MM.1S (cell line): ENCODE measurements at regions not wholly inside any gene's neighbourhood (a gene's known extent, or its start where the extent isn't known, plus 50 kb on each side); places are given as distances from the start of the nearest gene placed in this dataset.

Source experiments
- EZH2 ChIP-seq: fragments of 300-600 bp; sonication (generic); optimal IDR thresholded peaks from 2 replicates; pipeline ENCODE3; 2017; ENCODE audit warnings: low read depth, mild to moderate bottlenecking, antibody characterized with exemption, low read length, mixed read lengths
- EZH2phosphoT487 ChIP-seq: fragments of 300-600 bp; sonication (generic); IDR thresholded peaks from 2 replicates; pipeline ENCODE4 v1.6.1; 2018; ENCODE audit warnings: antibody characterized with exemption, low read length
- TF ChIP-seq, protein P1 (sequence below): fragments of 300-600 bp; sonication (generic); IDR thresholded peaks from 2 replicates; pipeline ENCODE4 v1.5.1; 2016; ENCODE audit warnings: antibody characterized with exemption, low read length, mixed read lengths

DNA sequence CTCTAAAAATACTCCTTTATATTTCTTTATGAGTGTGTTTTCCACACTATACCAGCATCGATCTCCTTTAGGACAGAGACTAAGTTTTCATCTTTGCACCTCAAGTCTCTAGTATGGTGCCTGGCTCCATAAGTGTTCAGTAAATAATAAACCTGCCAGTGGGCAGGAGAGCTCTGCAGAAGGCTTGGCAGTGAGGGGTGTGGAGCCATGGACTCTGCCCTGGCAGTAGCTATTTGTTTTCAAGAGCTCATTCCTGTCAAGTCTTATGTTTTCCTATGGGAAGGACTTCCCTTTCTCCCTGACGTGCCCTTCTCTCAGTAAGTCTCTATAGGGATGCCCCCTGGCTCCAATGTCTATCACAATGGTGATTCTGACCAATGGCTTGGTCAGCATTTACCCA lies 252.2 kb downstream of the PIK3R1 start:
- TF ChIP-seq, protein P1, sequence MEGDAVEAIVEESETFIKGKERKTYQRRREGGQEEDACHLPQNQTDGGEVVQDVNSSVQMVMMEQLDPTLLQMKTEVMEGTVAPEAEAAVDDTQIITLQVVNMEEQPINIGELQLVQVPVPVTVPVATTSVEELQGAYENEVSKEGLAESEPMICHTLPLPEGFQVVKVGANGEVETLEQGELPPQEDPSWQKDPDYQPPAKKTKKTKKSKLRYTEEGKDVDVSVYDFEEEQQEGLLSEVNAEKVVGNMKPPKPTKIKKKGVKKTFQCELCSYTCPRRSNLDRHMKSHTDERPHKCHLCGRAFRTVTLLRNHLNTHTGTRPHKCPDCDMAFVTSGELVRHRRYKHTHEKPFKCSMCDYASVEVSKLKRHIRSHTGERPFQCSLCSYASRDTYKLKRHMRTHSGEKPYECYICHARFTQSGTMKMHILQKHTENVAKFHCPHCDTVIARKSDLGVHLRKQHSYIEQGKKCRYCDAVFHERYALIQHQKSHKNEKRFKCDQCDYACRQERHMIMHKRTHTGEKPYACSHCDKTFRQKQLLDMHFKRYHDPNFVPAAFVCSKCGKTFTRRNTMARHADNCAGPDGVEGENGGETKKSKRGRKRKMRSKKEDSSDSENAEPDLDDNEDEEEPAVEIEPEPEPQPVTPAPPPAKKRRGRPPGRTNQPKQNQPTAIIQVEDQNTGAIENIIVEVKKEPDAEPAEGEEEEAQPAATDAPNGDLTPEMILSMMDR, result no peak
- TF ChIP-seq EZH2phosphoT487 (no peak), EZH2 (no peak)
